ENCODE measurements at regions not wholly inside any gene's neighbourhood (a gene's known extent, or its start where the extent isn't known, plus 50 kb on each side); places are given as distances from the start of the nearest gene placed in this dataset.

- TF ChIP-seq, protein P1, sequence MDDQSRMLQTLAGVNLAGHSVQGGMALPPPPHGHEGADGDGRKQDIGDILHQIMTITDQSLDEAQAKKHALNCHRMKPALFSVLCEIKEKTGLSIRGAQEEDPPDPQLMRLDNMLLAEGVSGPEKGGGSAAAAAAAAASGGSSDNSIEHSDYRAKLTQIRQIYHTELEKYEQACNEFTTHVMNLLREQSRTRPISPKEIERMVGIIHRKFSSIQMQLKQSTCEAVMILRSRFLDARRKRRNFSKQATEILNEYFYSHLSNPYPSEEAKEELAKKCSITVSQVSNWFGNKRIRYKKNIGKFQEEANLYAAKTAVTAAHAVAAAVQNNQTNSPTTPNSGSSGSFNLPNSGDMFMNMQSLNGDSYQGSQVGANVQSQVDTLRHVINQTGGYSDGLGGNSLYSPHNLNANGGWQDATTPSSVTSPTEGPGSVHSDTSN (IDR thresholded peaks at IDR 0.05; ENCODE audit: insufficient replicate concordance, low read depth, low read length), result no peak
- TF ChIP-seq EED (IDR thresholded peaks at IDR 0.05; ENCODE audit: low read depth), result no peak
- TF ChIP-seq JUND (IDR thresholded peaks at IDR 0.05; ENCODE audit: low read depth, low read length), result no peak
- no peak for TF ChIP-seq EZH2 (IDR thresholded peaks at IDR 0.05; ENCODE audit: borderline replicate concordance, control insufficient read depth, low read depth, low read length)
Observed at GRCh38 chr9:109579191-109579948, 81.3 kb upstream of the PTPN3 start (continued).

GRCh38 chr9:109582386-109582785 is 84.3 kb upstream of the PTPN3 start:
- CTCF ChIA-PET, result interaction anchor here (0.6 to 1.2 kb wide), 2 partner anchors 8 to 501 kb away, joined by 3 read pairs; no protein-coding TSS in a partner anchor
- POLR2A ChIA-PET, result no interaction called here
- H3K4me2 ChIP-seq (ENCODE audit: control insufficient read depth, insufficient read depth), result no peak overlapping the region
- intact Hi-C loops (cut with micrococcal nuclease; ENCODE audit: unreplicated experiment) (no loop called here), in situ Hi-C loops (cut with MboI) (loop anchor here (25.0 kb wide), 1 partner anchor 230 kb away; no protein-coding TSS in a partner anchor)
- H3K4me1 ChIP-seq (ENCODE audit: control insufficient read depth, insufficient read depth, low read length), result no peaks in the 10 kb centered on the region
- no TSS peak for BruUV-seq (replicated peaks)
- SMC1A ChIA-PET (ENCODE audit: uncharacterized antibody, unreplicated experiment), result interaction anchor here (1.3 kb wide), 1 partner anchor 236 kb away, joined by 3 read pairs; no protein-coding TSS in a partner anchor
- H3K27ac ChIP-seq (ENCODE audit: control insufficient read depth, insufficient read depth), result no peak overlapping the region
- no peak overlapping the region for H3K4me3 ChIP-seq
- no peaks in the 10 kb centered on the region; a peak in 1 of 4 replicates for H3K27me3 ChIP-seq (replicated peaks in 1 of 2; ENCODE audit: control insufficient read depth in 2 of 2, insufficient read depth in 2 of 2, low read length in 1 of 2)
- no peak overlapping the region for H2AFZ ChIP-seq (ENCODE audit: control insufficient read depth, low read depth, low read length)
- no peak for ATAC-seq
- no peak overlapping the region for H3K9ac ChIP-seq (ENCODE audit: control insufficient read depth, insufficient read depth, low read length)
- H4K20me1 ChIP-seq (ENCODE audit: control insufficient read depth, insufficient read depth), result no peaks in the 10 kb centered on the region
- DNase-seq (ENCODE audit: low read depth, low spot score), result no peak
- H3K9me3 ChIP-seq (replicated peaks; ENCODE audit: control insufficient read depth, insufficient read depth, low read length), result no peaks in the 10 kb centered on the region
- no peaks in the 10 kb centered on the region for H3K79me2 ChIP-seq (ENCODE audit: control insufficient read depth, insufficient read depth, low read length)
- TF ChIP-seq ZNF217 (IDR thresholded peaks at IDR 0.05) (no peak), FOXK2 (IDR thresholded peaks at IDR 0.05) (no peak), E2F4 (IDR thresholded peaks at IDR 0.05; ENCODE audit: low read depth, low read length) (no peak)
- TF ChIP-seq, protein P2, sequence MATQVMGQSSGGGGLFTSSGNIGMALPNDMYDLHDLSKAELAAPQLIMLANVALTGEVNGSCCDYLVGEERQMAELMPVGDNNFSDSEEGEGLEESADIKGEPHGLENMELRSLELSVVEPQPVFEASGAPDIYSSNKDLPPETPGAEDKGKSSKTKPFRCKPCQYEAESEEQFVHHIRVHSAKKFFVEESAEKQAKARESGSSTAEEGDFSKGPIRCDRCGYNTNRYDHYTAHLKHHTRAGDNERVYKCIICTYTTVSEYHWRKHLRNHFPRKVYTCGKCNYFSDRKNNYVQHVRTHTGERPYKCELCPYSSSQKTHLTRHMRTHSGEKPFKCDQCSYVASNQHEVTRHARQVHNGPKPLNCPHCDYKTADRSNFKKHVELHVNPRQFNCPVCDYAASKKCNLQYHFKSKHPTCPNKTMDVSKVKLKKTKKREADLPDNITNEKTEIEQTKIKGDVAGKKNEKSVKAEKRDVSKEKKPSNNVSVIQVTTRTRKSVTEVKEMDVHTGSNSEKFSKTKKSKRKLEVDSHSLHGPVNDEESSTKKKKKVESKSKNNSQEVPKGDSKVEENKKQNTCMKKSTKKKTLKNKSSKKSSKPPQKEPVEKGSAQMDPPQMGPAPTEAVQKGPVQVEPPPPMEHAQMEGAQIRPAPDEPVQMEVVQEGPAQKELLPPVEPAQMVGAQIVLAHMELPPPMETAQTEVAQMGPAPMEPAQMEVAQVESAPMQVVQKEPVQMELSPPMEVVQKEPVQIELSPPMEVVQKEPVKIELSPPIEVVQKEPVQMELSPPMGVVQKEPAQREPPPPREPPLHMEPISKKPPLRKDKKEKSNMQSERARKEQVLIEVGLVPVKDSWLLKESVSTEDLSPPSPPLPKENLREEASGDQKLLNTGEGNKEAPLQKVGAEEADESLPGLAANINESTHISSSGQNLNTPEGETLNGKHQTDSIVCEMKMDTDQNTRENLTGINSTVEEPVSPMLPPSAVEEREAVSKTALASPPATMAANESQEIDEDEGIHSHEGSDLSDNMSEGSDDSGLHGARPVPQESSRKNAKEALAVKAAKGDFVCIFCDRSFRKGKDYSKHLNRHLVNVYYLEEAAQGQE (IDR thresholded peaks at IDR 0.05; ENCODE audit: low read depth, low read length), result no peak
- H3K36me3 ChIP-seq (ENCODE audit: control insufficient read depth in 2 of 2, insufficient read depth in 2 of 2, low read length in 1 of 2), result no peaks in the 10 kb centered on the region
- no peak for FAIRE-seq
- RAD21 ChIA-PET (ENCODE audit: unreplicated experiment), result no interaction called here
